ENCODE measurements at regions not wholly inside any gene's neighbourhood (a gene's known extent, or its start where the extent isn't known, plus 50 kb on each side); places are given as distances from the start of the nearest gene placed in this dataset.

- no peak for TF ChIP-seq CTCF (IDR thresholded peaks at IDR 0.05; ENCODE audit: insufficient read depth, low read depth, low read length)
- TF ChIP-seq EZH2 (IDR thresholded peaks at IDR 0.05; ENCODE audit: insufficient read depth, low read length), result no peak
Observed at GRCh38 chr20:24042646-24043045, 54.1 kb upstream of the GGTLC1 start.
